ENCODE measurements at regions not wholly inside any gene's neighbourhood (a gene's known extent, or its start where the extent isn't known, plus 50 kb on each side); places are given as distances from the start of the nearest gene placed in this dataset.

DNA sequence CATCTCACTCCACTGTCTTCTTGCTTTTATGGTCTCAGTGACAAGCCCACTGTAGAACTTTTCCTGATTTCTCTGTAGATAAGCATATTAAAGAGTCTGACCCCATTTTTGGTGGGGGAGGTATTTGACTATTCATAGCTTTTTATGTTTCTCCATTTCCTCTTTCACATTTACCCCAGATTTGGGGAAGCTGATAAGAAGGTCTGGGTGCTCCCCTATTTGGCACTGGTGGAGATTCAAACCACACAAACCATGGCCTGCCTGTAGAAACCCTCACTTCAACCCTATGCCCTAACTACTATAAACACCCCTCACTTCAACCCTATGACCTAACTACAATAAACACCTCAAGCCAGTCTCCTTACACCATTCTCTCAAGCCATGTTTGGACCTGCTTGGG, 196.2 kb upstream of the SYNDIG1 start:
- DNase-seq (ENCODE audit: low spot score): no peak

GRCh38 chr20:24261351-24261750, 208.1 kb upstream of the SYNDIG1 start:
- peak; percentile 94 for DNase-seq (ENCODE audit: low spot score)

DNA sequence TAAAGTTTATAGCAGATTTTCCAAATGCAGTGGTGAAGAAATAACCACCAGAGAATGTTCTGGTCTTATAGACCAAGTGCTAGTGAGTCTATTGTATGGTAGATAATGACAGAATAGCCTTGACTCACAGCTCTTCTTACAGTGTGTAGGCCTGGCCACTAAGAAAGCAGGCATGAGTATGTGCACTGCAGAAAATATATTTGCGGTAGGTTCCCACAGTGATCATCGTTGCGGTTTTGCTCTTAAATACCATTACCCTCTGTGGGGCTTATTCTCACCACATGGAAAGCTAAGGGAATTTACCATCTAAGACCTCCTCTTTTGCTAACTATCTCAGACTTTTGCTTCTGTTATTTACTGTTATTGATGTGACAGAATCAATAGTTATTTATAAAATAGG, 212.3 kb upstream of the SYNDIG1 start:
- no peak for DNase-seq (ENCODE audit: low spot score)

DNA sequence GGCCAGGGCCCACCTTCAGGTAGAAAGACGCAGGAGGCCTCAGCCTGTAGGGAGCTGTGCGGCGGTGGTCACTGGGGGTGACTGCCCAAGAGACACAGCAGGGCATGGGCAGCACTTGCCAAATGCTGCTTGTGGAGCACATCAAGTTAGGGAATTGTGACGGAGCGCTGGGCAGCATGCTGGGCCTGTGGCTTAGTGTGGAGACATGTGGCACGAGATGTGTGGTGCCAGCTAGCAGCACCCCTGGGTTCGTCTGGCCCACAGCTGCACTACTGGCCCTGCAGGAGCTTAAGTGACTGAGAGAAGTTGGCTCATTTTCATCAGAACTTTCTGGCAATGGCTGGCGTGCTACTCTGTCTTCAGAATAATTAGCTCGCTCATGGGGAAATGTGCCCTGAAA, 213.1 kb upstream of the SYNDIG1 start:
- DNase-seq (ENCODE audit: low spot score): no peak

- no peak for DNase-seq (ENCODE audit: low spot score)
Observed at GRCh38 chr20:24254480-24254879, 214.9 kb upstream of the SYNDIG1 start.

DNA sequence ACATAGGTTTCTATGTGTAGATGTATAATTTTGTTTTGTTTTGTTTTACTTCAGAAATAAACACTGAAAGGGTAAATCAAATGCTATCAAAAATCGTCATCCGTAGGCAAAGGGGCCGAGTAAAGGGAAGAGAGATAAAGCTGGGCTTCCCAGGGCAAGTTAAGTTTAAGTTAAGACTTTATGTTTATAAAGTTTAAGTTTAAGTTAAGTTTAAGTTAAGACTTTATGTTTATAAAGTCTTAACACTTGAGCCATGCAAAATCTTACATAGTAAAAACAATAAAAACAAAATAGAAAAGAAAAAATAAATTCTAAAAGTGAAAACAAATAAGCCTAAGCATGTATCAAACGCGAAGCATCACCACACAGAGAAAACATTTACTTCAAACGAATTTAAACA, 216.1 kb upstream of the SYNDIG1 start:
- DNase-seq (ENCODE audit: low spot score): no peak

- DNase-seq (ENCODE audit: low spot score): no peak
Observed at GRCh38 chr20:24245094-24245493, 224.3 kb upstream of the SYNDIG1 start.

- DNase-seq (ENCODE audit: low spot score): no peak
Observed at GRCh38 chr20:24242763-24243162, 226.7 kb upstream of the SYNDIG1 start.

GRCh38 chr20:24241466-24241865, 228.0 kb upstream of the SYNDIG1 start:
- no peak for DNase-seq (ENCODE audit: low spot score)

- no peak for DNase-seq (ENCODE audit: low spot score)
Observed at GRCh38 chr20:24236963-24237362, 232.5 kb upstream of the SYNDIG1 start.

- DNase-seq (ENCODE audit: low spot score): no peak
Observed at GRCh38 chr20:24236201-24236600, 233.2 kb upstream of the SYNDIG1 start.

DNA sequence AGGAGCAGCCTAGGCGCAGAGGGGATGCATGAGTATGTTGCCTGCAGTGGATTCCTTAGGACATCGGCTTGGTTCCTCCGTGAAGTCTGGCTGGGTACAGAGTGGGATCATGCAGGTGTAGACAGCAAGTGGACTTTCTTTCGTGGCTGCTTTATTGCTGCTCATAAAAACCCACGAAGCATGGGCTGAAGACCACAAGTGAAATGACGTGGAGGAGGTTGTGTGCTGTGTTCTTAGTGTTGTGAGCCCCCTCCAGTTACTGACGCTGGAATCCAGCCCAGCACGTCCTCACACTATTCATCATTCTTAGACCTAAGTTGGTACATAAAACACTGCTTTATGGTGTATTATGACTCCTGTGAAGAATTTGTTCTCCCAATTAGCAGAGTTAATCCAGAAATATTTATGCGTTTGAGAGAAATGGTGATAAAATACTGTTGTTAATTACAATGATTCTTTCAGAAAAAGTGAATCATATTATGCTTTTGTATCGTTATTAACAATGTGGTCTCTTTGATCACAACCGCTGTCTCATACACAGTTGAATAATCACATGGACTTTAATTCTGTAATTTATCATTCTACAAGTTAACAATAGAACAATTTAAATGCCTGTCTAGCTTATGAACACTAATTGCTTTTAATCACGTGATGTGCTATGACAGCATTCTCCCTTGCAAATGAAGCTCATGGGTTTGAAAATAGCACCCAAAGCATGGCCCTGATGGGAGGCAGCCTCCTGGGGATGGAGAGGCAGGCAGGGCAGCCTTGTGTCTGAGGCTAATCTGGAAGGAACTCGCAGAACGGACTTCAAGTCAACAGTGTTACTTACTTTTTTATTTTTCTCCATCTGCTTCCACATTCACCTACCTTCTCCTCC, 233.9 kb upstream of the SYNDIG1 start:
- no peak for DNase-seq (ENCODE audit: low spot score)

GRCh38 chr20:24227600-24227999, 239.0 kb upstream of the GGTLC1 start:
- DNase-seq (ENCODE audit: low spot score): no peak

GRCh38 chr20:24212494-24212893, 223.9 kb upstream of the GGTLC1 start:
- DNase-seq (ENCODE audit: low spot score): no peak

DNA sequence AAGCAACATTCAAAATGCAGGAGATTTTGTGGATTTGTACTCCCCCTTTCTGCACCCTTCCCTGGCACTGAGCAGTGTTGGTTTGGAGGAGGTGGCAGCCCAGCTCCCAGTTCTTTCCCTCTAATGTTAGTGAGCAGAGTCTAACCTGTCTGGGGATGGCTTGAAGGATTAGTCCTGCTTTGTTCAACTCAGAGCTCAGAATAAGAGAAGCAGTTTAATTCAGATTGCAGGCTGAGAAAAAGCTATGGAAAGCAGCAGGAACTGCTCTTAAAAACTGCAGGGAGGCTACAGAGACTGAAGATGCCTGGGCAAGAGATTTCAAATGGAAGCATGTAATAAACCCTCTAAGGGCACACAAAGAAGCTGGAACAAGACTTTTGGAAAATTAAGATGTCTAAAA, 223.4 kb upstream of the GGTLC1 start:
- no peak for DNase-seq (ENCODE audit: low spot score)

GRCh38 chr20:24210356-24210755, 221.8 kb upstream of the GGTLC1 start:
- DNase-seq (ENCODE audit: low spot score): no peak

DNA sequence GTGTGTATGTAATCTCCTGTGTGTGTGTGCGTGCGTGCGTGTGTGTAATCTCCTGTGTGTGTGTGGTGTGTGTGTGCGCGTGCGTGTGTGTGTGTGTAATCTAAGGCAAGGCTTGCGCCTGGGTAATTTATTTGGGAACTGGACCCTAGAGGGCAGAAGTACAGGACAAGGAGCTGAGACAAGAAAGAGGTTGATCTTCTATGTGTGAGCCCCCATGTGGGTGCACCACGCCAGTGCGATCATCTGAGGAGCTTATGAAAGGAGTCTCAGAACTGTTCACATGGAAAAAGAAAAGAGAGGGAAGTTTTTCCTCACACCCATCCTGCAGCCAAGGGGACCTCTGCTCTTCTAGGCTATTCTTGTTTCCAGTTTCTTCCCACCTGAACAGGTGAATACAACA, 220.1 kb upstream of the GGTLC1 start:
- no peak for DNase-seq (ENCODE audit: low spot score)

DNA sequence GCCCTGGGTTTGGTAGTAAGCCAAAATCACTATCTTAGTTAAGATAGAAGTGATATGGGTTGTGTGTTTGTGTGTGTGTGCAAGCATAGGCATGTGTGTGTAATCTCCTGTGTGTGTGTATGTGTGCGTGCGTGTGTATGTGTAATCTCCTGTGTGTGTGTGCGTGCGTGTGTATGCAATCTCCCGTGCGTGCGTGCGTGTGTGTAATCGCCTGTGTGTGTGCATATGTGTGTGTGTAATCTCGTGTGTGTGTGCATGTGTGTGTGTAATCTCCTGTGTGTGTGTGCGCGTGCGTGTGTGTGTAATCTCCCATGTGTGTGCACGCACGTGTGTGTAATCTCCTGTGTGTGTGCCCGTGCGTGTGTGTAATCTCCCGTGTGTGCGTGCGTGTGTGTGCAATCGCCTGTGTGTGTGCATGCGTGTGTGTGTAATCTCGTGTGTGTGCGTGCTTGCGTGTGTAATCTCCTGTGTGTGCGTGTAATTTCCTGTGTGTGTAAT, 219.3 kb upstream of the GGTLC1 start:
- DNase-seq (ENCODE audit: low spot score): no peak

DNA sequence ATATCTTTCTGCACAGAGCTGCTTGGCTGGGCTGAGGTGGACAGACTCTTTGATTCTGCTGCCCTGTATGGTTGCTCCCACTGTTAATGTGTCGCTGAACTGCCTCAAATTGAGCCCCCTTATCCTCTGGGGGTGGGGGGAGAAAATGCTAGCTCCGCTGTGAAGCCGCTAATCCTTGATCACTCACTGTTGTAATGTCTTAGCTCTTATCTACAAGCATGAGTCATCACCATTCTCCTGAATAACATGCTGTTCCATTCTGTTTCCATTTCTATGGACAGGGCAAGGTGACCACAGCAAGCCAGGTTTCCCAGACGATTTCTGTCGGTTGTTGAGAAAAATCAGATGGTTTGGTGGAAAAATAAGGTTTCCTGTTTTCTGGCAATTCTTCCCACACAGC, 218.4 kb upstream of the GGTLC1 start:
- DNase-seq (ENCODE audit: low spot score): peak; percentile 14

DNA sequence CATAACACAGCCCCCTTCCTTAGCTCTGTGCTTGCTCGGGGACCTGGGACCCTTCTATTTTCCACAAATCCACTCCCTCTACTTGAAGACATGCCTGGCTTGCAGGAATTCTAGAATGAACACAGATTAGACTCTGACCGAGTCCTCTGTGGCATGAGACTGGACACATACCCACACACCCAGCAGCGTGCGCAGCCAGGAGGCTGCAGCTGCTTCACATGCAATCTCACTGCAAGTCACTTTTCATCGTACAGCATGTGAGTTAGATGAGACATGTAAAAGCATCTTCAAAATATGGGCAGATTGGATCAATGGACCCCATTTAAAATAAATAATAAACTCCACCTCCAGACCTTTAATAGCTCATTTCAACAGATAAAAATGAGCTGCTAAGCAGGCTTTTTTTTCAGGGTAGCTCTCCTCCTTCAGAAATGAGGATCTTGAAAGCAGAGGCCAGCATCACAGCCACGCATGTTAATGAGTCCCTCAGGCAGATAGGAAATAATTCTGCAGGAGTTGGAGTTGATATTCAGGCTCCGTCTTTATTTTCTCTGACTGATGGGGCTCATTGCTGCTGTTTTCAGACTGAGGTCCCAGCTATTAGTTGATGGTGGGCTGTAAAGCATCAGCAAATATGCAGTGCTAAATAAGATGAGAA, 215.1 kb upstream of the GGTLC1 start:
- no peak for DNase-seq (ENCODE audit: low spot score)

DNA sequence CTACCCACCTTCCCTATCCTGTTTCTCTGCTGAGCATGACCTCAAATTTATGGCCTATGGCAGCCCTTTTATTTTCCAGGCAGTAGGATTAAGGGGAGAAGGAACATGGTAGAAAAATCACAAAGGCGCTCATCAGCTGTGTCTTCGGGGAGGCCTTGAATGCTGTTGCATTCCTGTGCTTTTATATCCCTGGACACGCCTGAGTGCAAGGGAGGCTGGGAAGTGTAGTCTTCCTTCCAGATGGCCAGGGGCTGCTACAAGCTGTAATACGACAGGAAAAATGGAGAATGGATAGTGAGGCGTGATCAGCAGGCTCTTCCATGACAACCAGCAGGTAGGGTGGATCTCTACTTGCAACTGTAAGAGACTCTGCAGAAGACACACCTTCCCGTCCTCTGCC, 210.9 kb upstream of the GGTLC1 start:
- no peak for DNase-seq (ENCODE audit: low spot score)

- DNase-seq (ENCODE audit: low spot score): no peak
Observed at GRCh38 chr20:24194143-24194542, 205.6 kb upstream of the GGTLC1 start.

DNA sequence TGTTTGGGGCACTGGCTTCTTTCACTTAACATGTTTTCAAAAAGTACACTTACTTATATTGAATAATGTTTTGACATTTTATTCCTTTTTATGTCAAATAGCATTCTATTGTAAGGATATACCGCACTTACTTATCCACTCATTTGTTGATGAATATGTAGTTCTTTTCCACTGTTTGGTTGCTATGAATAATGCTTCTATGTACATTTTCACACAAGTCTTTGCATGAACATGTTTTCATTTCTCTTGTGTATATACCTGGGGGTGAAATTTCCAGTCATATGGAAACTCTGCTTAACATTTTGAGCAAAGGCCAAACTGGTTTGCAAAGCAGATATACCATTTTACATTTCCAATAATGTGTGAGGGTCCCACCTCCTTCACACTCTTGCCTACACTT, 202.3 kb upstream of the GGTLC1 start:
- DNase-seq (ENCODE audit: low spot score): no peak

Measured in umbilical cord (tissue), 1 donor.